Fibroblast of pulmonary artery (primary cell): ENCODE measurements at regions not wholly inside any gene's neighbourhood (a gene's known extent, or its start where the extent isn't known, plus 50 kb on each side); places are given as distances from the start of the nearest gene placed in this dataset.

ENCODE experiments used
- DNase-seq: peaks from one replicate; pipeline ENCODE4 v3.0.0-alpha.2; 2010; ENCODE audit warnings: low read depth
- H3K4me3 ChIP-seq: replicated peaks from 2 replicates; pipeline ENCODE4 v1.5.1; 2011; ENCODE audit warnings: low read depth, mild to moderate bottlenecking, control low read depth, low read length, moderate library complexity
- TF ChIP-seq, protein P1 (sequence below): IDR thresholded peaks from 2 replicates; pipeline ENCODE4 v1.5.1; 2011; ENCODE audit warnings: mild to moderate bottlenecking, control low read depth, low read length, inconsistent platforms; ENCODE audit errors: missing control alignments

GRCh38 chr16:86196687-86197391 is 297.9 kb downstream of the IRF8 start:
- no peak for DNase-seq
- TF ChIP-seq, protein P1, sequence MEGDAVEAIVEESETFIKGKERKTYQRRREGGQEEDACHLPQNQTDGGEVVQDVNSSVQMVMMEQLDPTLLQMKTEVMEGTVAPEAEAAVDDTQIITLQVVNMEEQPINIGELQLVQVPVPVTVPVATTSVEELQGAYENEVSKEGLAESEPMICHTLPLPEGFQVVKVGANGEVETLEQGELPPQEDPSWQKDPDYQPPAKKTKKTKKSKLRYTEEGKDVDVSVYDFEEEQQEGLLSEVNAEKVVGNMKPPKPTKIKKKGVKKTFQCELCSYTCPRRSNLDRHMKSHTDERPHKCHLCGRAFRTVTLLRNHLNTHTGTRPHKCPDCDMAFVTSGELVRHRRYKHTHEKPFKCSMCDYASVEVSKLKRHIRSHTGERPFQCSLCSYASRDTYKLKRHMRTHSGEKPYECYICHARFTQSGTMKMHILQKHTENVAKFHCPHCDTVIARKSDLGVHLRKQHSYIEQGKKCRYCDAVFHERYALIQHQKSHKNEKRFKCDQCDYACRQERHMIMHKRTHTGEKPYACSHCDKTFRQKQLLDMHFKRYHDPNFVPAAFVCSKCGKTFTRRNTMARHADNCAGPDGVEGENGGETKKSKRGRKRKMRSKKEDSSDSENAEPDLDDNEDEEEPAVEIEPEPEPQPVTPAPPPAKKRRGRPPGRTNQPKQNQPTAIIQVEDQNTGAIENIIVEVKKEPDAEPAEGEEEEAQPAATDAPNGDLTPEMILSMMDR = no peak
- no peak overlapping the region for H3K4me3 ChIP-seq

DNA sequence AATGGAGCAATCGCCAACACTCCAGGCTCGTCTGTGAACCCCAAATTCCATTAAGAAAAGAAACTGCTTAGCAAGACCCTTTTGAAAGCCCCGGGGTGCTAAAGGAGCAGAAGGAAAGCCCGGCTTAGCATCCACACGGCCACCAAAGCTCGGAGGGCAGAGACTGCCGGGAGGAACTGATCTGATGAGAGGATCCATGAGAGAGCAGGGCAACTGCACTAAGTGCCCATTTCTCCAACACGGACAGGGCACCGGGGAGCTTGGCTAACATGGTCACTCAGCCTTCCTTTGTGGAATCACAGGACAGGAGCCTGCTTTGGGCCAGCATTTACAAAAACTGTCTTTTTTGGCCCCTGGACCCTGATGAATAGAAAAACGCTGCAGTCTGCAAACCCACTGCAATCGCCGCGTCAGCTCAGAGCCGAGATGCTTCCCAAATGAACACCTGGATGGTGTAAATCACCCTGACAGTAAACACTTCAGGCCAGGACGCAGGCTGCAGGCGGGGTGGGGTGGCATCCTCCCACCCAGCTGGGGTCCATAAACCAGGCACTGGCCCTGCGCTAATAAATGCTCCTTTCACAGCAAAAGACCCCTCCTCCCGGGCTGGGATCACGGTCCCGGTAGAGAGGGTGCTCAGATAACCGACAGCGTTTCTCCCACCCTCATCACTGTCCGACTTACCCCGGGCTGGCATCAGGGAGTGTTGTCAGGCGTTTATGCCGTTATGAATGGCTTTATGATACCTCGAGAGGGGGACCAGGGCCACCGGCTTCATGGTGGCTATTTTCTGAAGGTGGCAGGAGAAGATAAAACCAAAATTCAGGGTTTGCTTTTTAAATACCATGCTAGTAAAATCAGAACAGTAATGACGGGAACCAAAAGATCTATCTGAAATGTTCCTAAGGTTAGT is 299.5 kb downstream of the IRF8 start:
- TF ChIP-seq, protein P1 = no peak
- DNase-seq = no peak
- no peak overlapping the region for H3K4me3 ChIP-seq

DNA sequence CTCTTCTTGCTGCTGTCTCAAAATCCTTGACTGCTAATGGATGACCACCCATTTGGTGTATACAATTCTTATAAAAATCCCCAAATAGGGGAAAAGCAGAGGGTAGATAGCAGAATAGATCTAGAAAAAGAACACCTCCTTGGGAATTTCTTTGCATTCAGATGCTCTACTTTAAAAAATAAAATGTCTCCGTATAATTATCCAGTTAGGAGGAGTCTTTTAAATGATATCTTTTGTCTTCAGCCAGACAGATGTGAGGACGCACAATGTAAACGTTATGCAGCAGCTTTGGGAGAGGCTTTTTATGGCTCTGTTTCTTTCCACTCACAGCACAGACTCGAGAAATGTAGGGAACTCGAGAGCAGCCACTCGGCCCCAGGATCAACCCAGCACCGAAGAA is 300.2 kb downstream of the IRF8 start:
- no peak for DNase-seq
- no peak overlapping the region for H3K4me3 ChIP-seq
- TF ChIP-seq, protein P1 = no peak

DNA sequence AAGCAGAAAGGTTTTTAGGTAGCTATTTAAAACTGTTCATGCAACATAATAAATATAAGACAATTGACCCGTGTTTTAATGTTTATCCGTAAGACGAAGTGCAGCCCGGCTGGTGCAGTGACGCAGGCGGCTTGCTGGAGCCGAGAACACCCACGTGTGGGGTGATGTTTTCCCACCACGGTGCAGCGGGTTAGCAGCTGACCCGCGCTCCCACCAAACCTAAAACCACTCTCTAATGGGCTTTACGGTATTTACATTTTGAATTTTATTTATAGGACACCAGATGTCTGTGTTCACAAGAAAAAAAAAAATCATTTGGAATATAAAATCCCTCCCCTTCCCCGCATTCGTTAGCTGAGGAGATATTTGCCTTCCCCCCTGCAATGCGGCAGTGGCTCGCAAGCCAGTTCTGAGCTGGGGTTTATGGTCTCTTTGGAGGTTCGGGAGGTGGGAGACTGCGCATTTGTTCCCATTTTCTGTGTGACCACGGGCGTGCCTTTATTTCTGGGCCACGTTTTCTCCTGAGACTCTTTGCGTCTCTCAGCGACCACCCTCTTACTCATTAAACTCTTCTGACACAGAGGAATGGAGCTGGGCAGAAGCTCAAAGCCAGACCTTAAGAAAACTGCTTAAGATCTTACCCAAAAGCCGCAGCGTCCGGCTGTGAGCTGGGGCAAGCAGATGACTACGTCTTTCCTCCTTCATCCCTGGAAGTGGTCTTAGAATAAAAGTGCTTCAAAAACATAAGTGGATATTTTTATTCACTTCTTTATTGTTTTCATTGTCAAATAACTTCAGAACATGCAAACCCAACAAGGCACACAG is 301.1 kb downstream of the IRF8 start:
- TF ChIP-seq, protein P1 = no peak
- no peak overlapping the region for H3K4me3 ChIP-seq
- no peak for DNase-seq

- no peak overlapping the region for H3K4me3 ChIP-seq
- no peak for DNase-seq
- TF ChIP-seq, protein P1 = no peak
These were observed 301.8 kb downstream of the IRF8 start for GRCh38 chr16:86200722-86201121.

- DNase-seq = no peak
- no peak overlapping the region for H3K4me3 ChIP-seq
- TF ChIP-seq, protein P1 = no peak
These were observed 302.8 kb downstream of the IRF8 start for GRCh38 chr16:86201746-86202145.
